Mononuclear cell (primary cell): ENCODE measurements at regions not wholly inside any gene's neighbourhood (a gene's known extent, or its start where the extent isn't known, plus 50 kb on each side); places are given as distances from the start of the nearest gene placed in this dataset.
"Not testable (repeated sequence)": the region's sequence is repeated elsewhere in the genome, so short reads cannot be mapped to it uniquely, and the experiment has no call there.

Experiments used
- H3K27me3 ChIP-seq: 2 replicates; pipeline ENCODE4 v1.6.0; 2011; ENCODE audit warnings: low read length, control low read depth; ENCODE audit not compliant: insufficient read depth
- H3K4me1 ChIP-seq: 2 replicates; pipeline ENCODE4 v1.5.1; 2011; ENCODE audit warnings: mild to moderate bottlenecking, low read length, control low read depth; ENCODE audit not compliant: insufficient read depth
- H3K4me3 ChIP-seq: 2 replicates; pipeline ENCODE4 v1.5.1; 2011; ENCODE audit warnings: mild to moderate bottlenecking, low read length, moderate library complexity
- H3K9me3 ChIP-seq: 2 replicates; pipeline ENCODE4 v1.5.1; 2011; ENCODE audit warnings: low read depth, mild to moderate bottlenecking, control low read depth, low read length

GRCh38 chr17:77836557-77837041 lies 121.9 kb upstream of the TNRC6C start:
- no peaks in the 10 kb centered on the region for H3K9me3 ChIP-seq
- no peak overlapping the region for H3K4me3 ChIP-seq
- H3K27me3 ChIP-seq = no peaks in the 10 kb centered on the region
- peaks cover 17% of the 10 kb centered on the region for H3K4me1 ChIP-seq

GRCh38 chr17:77837072-77837471 lies 121.4 kb upstream of the TNRC6C start:
- H3K4me3 ChIP-seq, H3K27me3 ChIP-seq, H3K9me3 ChIP-seq: not testable (repeated sequence)
- H3K4me1 ChIP-seq = peaks cover 22% of the 10 kb centered on the region

GRCh38 chr17:77837917-77838316 lies 120.6 kb upstream of the TNRC6C start:
- no peaks in the 10 kb centered on the region for H3K9me3 ChIP-seq
- H3K4me1 ChIP-seq = peaks cover 30% of the 10 kb centered on the region
- H3K27me3 ChIP-seq = no peaks in the 10 kb centered on the region
- no peak overlapping the region for H3K4me3 ChIP-seq

- peaks cover 40% of the 10 kb centered on the region for H3K4me1 ChIP-seq
- no peak overlapping the region for H3K4me3 ChIP-seq
- no peaks in the 10 kb centered on the region for H3K9me3 ChIP-seq
- no peaks in the 10 kb centered on the region for H3K27me3 ChIP-seq
Measured at GRCh38 chr17:77838748-77839697, 119.5 kb upstream of the TNRC6C start.

- no peaks in the 10 kb centered on the region for H3K9me3 ChIP-seq
- peaks cover 39% of the 10 kb centered on the region for H3K4me1 ChIP-seq
- no peak overlapping the region for H3K4me3 ChIP-seq
- no peaks in the 10 kb centered on the region for H3K27me3 ChIP-seq
Measured at GRCh38 chr17:77839698-77840512, 118.6 kb upstream of the TNRC6C start.

- Histone ChIP-seq H3K4me3 (no peak overlapping the region), H3K27me3 (no peaks in the 10 kb centered on the region), H3K9me3 (no peaks in the 10 kb centered on the region), H3K4me1 (peaks cover 39% of the 10 kb centered on the region)
Measured at GRCh38 chr17:77840513-77841165, 117.9 kb upstream of the TNRC6C start.

- H3K9me3 ChIP-seq = no peaks in the 10 kb centered on the region
- no peak overlapping the region for H3K4me3 ChIP-seq
- H3K4me1 ChIP-seq = peaks cover 50% of the 10 kb centered on the region
- no peaks in the 10 kb centered on the region for H3K27me3 ChIP-seq
Measured at GRCh38 chr17:77841742-77842527, 116.6 kb upstream of the TNRC6C start.

GRCh38 chr17:77842528-77843147 lies 115.9 kb upstream of the TNRC6C start:
- no peaks in the 10 kb centered on the region for H3K27me3 ChIP-seq
- no peak overlapping the region for H3K4me3 ChIP-seq
- no peaks in the 10 kb centered on the region for H3K9me3 ChIP-seq
- peaks cover 56% of the 10 kb centered on the region for H3K4me1 ChIP-seq

GRCh38 chr17:77843255-77843895 lies 115.1 kb upstream of the TNRC6C start:
- not testable (repeated sequence) for H3K27me3 ChIP-seq, H3K4me3 ChIP-seq, H3K9me3 ChIP-seq
- H3K4me1 ChIP-seq = peaks cover 56% of the 10 kb centered on the region

- Histone ChIP-seq H3K27me3 (no peaks in the 10 kb centered on the region), H3K9me3 (no peaks in the 10 kb centered on the region), H3K4me1 (peaks cover 56% of the 10 kb centered on the region), H3K4me3 (no peak overlapping the region)
Measured at GRCh38 chr17:77843896-77844295, 114.6 kb upstream of the TNRC6C start.

- Histone ChIP-seq H3K9me3 (no peaks in the 10 kb centered on the region), H3K4me1 (peaks cover 56% of the 10 kb centered on the region), H3K27me3 (no peaks in the 10 kb centered on the region), H3K4me3 (no peak overlapping the region)
Measured at GRCh38 chr17:77844681-77845080, 113.8 kb upstream of the TNRC6C start.

- Histone ChIP-seq H3K9me3 (no peaks in the 10 kb centered on the region), H3K4me1 (peaks cover 54% of the 10 kb centered on the region), H3K27me3 (no peaks in the 10 kb centered on the region), H3K4me3 (no peak overlapping the region)
Measured at GRCh38 chr17:77845541-77846225, 112.8 kb upstream of the TNRC6C start.

GRCh38 chr17:77846531-77847085 lies 111.9 kb upstream of the TNRC6C start:
- Histone ChIP-seq H3K4me3 (no peak overlapping the region), H3K9me3 (no peaks in the 10 kb centered on the region), H3K4me1 (peaks cover 48% of the 10 kb centered on the region), H3K27me3 (no peaks in the 10 kb centered on the region)
